ENCODE measurements at regions not wholly inside any gene's neighbourhood (a gene's known extent, or its start where the extent isn't known, plus 50 kb on each side); places are given as distances from the start of the nearest gene placed in this dataset.

DNA sequence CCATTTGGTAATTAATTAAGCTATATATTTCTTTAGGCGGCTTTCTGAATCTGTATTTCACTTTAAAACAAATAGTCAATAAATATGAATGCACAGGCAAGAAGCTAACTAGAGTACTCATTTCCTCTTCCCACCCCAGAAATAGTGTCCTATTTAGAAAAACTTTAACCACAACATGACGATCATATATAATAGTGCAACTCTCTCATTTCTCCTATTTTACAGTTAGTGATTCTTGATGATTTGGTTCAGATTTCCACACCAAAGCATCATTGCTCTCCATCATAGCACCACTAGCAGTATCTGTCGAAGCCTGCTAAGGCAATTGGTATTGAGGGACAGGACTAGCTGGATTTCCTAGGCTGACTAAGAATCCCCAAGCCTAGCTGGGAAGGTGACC lies 184.0 kb upstream of the GALNTL6 start (continued):
- TF ChIP-seq SRF (IDR thresholded peaks at IDR 0.05; ENCODE audit: low read depth, low read length), result no peak
- TF ChIP-seq SUZ12 (IDR thresholded peaks at IDR 0.05; ENCODE audit: low read length), result no peak
- TF ChIP-seq POU5F1 (IDR thresholded peaks at IDR 0.05; ENCODE audit: low read depth, low read length), result no peak
- TF ChIP-seq EGR1 (IDR thresholded peaks at IDR 0.05; ENCODE audit: borderline replicate concordance, low read depth, low read length), result no peak
- TF ChIP-seq, protein P1, sequence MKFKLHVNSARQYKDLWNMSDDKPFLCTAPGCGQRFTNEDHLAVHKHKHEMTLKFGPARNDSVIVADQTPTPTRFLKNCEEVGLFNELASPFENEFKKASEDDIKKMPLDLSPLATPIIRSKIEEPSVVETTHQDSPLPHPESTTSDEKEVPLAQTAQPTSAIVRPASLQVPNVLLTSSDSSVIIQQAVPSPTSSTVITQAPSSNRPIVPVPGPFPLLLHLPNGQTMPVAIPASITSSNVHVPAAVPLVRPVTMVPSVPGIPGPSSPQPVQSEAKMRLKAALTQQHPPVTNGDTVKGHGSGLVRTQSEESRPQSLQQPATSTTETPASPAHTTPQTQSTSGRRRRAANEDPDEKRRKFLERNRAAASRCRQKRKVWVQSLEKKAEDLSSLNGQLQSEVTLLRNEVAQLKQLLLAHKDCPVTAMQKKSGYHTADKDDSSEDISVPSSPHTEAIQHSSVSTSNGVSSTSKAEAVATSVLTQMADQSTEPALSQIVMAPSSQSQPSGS (IDR thresholded peaks at IDR 0.05; ENCODE audit: low read length), result no peak
